ENCODE measurements at regions not wholly inside any gene's neighbourhood (a gene's known extent, or its start where the extent isn't known, plus 50 kb on each side); places are given as distances from the start of the nearest gene placed in this dataset.

GRCh38 chr9:91043811-91044175 is 242.2 kb downstream of the SYK start:
- no peak for ATAC-seq

DNA sequence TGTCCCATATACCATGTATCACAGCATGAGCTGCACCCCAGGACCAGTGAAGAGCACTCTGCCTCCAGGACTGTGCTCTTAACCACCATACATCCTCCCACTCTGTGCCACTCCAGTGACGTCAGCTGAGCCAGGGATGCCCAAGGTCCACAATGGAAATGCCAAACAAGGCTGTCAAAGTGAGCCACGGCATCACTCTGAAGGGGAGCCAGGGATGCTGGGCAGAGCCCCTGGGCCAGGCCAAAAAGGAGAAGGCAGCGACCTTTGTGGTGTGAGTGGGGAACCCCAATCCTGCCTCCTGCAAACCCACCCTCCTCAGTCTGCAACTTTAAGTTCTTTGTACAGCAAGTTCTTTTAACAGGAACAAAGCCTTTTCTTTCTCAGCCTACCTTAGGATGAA is 242.7 kb downstream of the SYK start:
- H3K9me3 Mint-ChIP-seq = no peaks in the 10 kb centered on the region
- DNase-seq (peak; percentile 21), ATAC-seq (no peak)
- intact Hi-C loops (cut with micrococcal nuclease) = no loop called here
- TF ChIP-seq, protein P1, sequence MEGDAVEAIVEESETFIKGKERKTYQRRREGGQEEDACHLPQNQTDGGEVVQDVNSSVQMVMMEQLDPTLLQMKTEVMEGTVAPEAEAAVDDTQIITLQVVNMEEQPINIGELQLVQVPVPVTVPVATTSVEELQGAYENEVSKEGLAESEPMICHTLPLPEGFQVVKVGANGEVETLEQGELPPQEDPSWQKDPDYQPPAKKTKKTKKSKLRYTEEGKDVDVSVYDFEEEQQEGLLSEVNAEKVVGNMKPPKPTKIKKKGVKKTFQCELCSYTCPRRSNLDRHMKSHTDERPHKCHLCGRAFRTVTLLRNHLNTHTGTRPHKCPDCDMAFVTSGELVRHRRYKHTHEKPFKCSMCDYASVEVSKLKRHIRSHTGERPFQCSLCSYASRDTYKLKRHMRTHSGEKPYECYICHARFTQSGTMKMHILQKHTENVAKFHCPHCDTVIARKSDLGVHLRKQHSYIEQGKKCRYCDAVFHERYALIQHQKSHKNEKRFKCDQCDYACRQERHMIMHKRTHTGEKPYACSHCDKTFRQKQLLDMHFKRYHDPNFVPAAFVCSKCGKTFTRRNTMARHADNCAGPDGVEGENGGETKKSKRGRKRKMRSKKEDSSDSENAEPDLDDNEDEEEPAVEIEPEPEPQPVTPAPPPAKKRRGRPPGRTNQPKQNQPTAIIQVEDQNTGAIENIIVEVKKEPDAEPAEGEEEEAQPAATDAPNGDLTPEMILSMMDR (IDR thresholded peaks at IDR 0.05) = no peak
- H3K27me3 Mint-ChIP-seq = peaks cover 21% of the 10 kb centered on the region
- ChIA-PET POLR2A (interaction anchor here (1.0 kb wide), 1 partner anchor 105 kb away, joined by 3 read pairs; no protein-coding TSS in a partner anchor), CTCF (interaction anchor here (1.9 to 2.7 kb wide), 2 partner anchors 10 to 45 kb away, joined by 4 to 8 read pairs; no protein-coding TSS in a partner anchor)
- no peak overlapping the region for H3K27ac Mint-ChIP-seq
- peaks cover 2% of the 10 kb centered on the region for H3K36me3 Mint-ChIP-seq (ENCODE audit: low read depth)
- H3K4me3 Mint-ChIP-seq = no peak overlapping the region
- peaks cover 62% of the 10 kb centered on the region for H3K4me1 Mint-ChIP-seq (ENCODE audit: low read depth)

More at GRCh38 chr9:91043811-91044175, 242.2 kb downstream of the SYK start:
- Mint-ChIP-seq H3K27ac (no peak overlapping the region), H3K4me3 (no peak overlapping the region), H3K36me3 (ENCODE audit: low read depth) (peaks cover 2% of the 10 kb centered on the region), H3K9me3 (no peaks in the 10 kb centered on the region), H3K4me1 (ENCODE audit: low read depth) (peaks cover 61% of the 10 kb centered on the region), H3K27me3 (peaks cover 21% of the 10 kb centered on the region)
- no peak for DNase-seq
- POLR2A ChIA-PET = interaction anchor here (0.6 to 1.0 kb wide), 2 partner anchors 88 to 105 kb away, joined by 3 read pairs; no protein-coding TSS in a partner anchor
- CTCF ChIA-PET = no interaction called here
- intact Hi-C loops (cut with micrococcal nuclease) = no loop called here
- TF ChIP-seq, protein P1 (IDR thresholded peaks at IDR 0.05) = no peak

DNA sequence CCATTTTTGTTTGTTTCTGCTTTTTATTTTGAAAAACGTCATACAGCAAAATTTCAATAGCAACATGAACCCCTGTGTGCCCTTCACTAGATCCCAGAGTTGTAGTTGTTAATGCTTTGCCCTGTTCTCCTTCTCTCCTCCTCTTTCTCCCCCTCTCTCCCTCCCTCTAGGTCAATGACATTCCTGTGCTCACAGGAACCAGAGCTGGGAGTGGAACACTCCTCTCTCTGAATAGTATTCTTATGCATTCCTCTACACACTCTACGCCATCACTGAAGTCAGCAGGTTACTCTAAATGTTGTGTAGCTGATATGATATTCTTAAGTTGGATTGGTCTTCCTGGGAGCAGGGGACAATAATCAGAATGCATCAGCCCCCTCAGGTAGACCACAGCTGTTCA is 243.4 kb downstream of the SYK start:
- intact Hi-C loops (cut with micrococcal nuclease) = loop anchor here (5.0 kb wide), 1 partner anchor 107 kb away; no protein-coding TSS in a partner anchor
- Mint-ChIP-seq H3K4me1 (ENCODE audit: low read depth) (peaks cover 55% of the 10 kb centered on the region), H3K36me3 (ENCODE audit: low read depth) (peaks cover 2% of the 10 kb centered on the region), H3K27me3 (peaks cover 21% of the 10 kb centered on the region), H3K27ac (no peak overlapping the region), H3K4me3 (no peak overlapping the region), H3K9me3 (no peaks in the 10 kb centered on the region)
- DNase-seq (no peak), ATAC-seq (no peak)
- CTCF ChIA-PET = interaction anchor here (1.9 to 2.7 kb wide), 2 partner anchors 11 to 44 kb away, joined by 4 to 8 read pairs; no protein-coding TSS in a partner anchor
- POLR2A ChIA-PET = interaction anchor here (0.8 to 1.4 kb wide), 2 partner anchors 57 to 105 kb away, joined by 3 to 6 read pairs; no protein-coding TSS in a partner anchor
- TF ChIP-seq, protein P1 (IDR thresholded peaks at IDR 0.05) = no peak

- ChIA-PET CTCF (no interaction called here), POLR2A (no interaction called here)
- intact Hi-C loops (cut with micrococcal nuclease) = loop anchor here (2.0 to 5.0 kb wide), 2 partner anchors 53 to 105 kb away; no protein-coding TSS in a partner anchor
- H3K27ac Mint-ChIP-seq = peak overlapping the region; percentile 93
- no peaks in the 10 kb centered on the region for H3K9me3 Mint-ChIP-seq
- H3K27me3 Mint-ChIP-seq = peaks cover 31% of the 10 kb centered on the region
- TF ChIP-seq, protein P1 (IDR thresholded peaks at IDR 0.05) = no peak
- no peaks in the 10 kb centered on the region for H3K36me3 Mint-ChIP-seq (ENCODE audit: low read depth)
- peak; percentile 82 for DNase-seq
- ATAC-seq = peak; percentile 84
- H3K4me3 Mint-ChIP-seq = peak overlapping the region; percentile 53
- H3K4me1 Mint-ChIP-seq (ENCODE audit: low read depth) = peaks cover 56% of the 10 kb centered on the region
Observed at GRCh38 chr9:91047529-91047928, 245.9 kb downstream of the SYK start.

DNA sequence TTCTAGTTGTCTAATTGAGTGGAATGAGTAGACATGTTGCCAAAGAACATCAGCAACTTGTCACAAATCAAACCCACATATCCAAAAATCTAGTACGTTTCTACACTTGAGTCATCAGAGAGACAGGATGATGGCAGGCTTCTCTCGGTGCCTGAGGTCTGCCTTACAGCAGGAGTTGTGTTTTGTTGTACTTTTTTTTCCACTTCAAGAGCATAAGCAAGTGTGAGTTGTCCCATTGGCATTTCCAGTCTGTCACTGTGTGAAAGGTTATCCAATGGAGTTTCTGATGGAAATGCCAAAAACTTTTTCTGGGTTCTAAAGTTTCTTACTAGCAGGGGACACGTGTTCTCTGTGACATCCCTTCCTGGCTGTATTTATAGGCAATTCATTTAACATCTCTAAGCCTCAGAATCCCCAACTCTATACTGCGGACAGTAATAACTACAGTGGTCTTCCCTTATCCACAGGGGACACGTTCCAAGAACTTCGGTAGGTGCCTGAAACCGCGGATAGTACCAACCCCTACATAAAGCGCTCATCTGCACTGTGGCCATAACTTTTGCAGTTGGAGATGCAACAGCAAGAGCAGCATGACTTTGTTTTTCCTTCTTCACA is 246.5 kb downstream of the SYK start:
- H3K4me3 Mint-ChIP-seq = peak overlapping the region; percentile 53

More for the DNA sequence above, 246.5 kb downstream of the SYK start:
- no peaks in the 10 kb centered on the region for H3K36me3 Mint-ChIP-seq (ENCODE audit: low read depth)
- ATAC-seq (peak; percentile 86), DNase-seq (peak; percentile 70)
- TF ChIP-seq, protein P1 (IDR thresholded peaks at IDR 0.05) = no peak
- CTCF ChIA-PET = no interaction called here
- intact Hi-C loops (cut with micrococcal nuclease) = loop anchor here (2.0 to 5.0 kb wide), 2 partner anchors 53 to 104 kb away; no protein-coding TSS in a partner anchor
- H3K4me1 Mint-ChIP-seq (ENCODE audit: low read depth) = peaks cover 61% of the 10 kb centered on the region
- H3K27ac Mint-ChIP-seq = peak overlapping the region; percentile 93
- POLR2A ChIA-PET = no interaction called here
- H3K9me3 Mint-ChIP-seq = peaks cover 3% of the 10 kb centered on the region
- peaks cover 30% of the 10 kb centered on the region for H3K27me3 Mint-ChIP-seq

Data from activated CD8-positive, alpha-beta T cell treated with anti-CD3 and anti-CD28 coated beads for 36 hours (primary cell).